HG02852 (cell line): ENCODE measurements at regions not wholly inside any gene's neighbourhood (a gene's known extent, or its start where the extent isn't known, plus 50 kb on each side); places are given as distances from the start of the nearest gene placed in this dataset.

Source experiments
- ATAC-seq: cut with Tn5 transposase; IDR thresholded peaks from one replicate; pipeline ENCODE4 v1.9.1; 2021; ENCODE audit warnings: mild to moderate bottlenecking, moderate library complexity; ENCODE audit not compliant: unreplicated experiment

DNA sequence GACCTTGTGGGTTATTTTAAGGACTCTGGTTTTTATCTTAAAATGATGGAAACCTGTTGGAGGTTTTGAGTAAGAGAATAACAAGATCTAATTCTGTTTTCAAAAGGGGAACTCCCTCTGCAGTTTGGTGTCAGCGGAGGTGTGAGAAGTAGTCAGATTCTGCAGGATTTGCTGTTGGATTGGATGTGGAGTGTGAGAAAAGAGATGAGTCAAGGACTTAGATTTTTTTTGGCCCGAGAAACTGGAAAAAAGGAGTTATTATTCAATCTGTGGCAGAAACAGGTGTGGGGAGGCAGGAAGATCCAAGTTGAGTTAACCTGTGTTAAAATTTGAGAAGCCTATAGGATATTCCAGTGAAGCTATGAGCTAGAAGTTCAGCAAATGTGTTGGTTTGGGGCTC is 337.2 kb upstream of the FANCL start:
- ATAC-seq, result no peak

DNA sequence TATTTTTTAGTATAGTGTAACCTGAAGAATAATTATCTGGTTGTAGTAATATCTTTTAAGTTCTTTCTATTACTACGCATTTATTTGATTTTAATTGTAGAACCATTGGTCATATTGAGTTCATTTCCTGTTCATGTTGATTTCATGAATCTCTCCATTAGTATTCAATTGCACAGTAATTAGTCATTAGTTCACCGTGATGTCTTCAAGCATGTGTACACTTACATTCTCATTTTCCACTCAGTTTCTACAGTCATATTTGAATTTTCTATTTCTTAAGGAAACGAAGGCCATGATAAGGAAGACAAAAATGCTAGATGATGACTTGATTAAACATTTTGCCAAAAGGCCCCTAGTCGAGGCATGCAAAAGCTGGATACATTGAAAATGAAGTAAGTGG is 333.7 kb upstream of the FANCL start:
- ATAC-seq, result no peak

DNA sequence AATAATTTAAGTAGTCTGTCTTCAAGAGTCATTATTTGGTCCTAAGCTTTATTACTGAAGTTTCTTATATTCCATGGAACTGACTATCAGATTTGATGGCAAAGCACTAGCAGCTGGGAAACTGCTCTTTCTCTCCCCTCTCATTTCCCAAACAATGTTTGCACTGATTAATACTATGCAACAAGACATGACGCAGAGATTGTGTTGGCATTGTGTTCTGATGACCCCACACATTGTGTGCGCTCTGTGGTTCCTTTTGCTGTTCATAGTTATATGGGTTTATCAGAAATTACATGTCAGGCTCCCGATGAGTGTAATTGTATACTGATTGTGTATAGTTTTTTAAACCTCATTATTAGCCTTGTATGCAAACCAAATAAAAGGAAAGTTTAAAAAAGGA is 331.6 kb upstream of the FANCL start:
- ATAC-seq, result no peak

DNA sequence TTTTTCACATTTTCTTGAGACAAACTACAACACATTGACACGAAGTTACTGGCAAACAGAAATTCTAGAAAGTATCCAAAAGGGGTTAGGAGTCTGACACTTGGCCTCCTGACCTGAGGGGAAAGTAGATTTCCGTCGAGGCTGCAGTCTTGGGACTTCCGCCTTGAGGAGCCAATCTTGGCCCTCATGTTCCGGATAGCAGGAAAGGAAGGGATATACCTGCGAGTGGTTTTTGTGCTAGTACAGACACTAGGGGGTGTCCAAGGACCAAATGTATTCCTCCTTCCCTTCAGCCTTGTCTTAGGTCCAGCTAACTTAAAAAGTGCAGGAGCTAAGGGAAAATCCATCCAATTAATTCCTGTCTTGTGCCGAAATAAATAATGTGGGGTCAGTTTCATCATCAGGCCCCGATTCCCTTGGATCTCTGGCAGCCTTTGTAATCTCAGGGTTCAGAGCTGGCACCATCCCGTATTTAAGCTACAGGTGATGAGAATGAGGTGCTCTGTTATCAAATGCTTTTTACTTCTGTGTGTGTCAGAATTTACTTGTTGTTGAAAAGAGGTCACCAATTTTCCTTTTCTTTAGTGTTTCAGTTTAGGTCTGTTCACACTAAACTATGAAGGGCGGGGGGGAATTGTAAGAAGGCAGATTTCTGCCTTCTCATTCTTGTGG is 330.2 kb upstream of the FANCL start:
- peak; percentile 88 for ATAC-seq

DNA sequence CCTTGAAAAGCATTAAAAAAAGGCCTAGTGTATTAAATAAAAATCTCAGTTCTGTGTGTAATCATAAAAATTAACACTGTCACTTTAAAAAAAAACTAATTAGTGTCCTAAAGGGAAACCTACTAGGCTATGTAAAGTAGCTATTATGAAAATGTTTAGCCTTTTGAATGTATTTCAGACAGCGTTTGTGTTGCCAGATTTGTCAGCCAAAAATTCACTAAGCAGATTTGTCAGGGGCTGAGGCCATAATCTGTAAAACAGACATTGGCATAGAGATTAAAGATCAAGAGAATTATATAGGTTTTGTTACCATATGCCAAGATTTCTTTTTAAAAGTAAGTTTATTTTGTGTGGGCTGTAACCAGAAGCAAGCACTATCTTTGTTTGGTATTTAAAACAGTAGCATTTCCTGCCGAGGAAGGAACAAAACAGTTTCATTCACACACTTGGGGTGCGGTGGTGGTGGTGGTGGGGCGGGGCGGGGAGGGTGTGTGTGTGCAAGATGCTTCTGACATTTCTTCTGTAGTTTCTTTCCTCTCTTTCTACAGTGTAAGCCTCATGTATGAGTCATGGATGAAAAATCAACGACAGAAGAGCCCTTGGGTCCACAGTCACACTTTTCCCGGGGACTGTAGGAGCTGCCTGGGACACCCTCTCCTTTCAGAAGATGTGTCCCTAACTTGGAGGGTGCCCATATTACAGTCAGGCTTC is 328.5 kb upstream of the FANCL start:
- ATAC-seq, result peak; percentile 40

DNA sequence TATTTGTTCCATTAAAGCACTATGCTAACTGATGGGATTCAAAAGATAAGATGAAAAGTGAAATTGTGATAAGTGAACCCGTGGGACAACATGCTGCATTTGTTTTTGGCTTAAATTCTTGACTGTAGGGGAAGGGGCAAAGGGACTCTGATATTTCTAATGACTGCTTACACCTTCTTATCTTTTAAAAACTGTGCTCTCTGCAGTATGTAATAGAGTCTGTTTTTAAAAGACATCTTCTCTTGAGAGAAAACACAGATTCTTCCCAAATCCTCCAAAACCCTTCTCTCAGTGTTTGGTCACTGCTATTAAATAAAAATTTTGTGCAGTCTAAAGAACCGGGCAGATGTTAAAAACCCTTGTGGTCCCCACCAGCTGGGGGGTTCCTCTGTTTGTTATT is 327.8 kb upstream of the FANCL start:
- ATAC-seq, result no peak

DNA sequence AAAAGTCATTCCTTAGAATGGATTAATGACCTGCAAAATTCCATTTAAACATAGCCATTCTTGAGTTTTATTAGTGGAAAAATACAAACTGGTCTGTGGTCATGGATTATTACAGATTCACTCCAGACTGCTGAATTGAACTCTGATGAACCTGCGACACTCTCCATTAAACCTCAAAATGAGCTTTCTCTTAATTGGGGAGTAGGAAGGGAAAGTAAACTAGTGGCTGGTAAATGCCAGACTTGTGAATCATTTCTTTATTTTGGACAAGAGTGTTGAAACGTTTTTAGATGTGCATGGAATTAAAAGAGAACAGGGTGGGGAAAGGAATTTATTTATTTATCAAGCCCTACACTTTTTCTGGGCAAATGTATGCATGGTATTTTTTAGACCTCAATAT is 321.2 kb upstream of the FANCL start:
- ATAC-seq, result no peak

DNA sequence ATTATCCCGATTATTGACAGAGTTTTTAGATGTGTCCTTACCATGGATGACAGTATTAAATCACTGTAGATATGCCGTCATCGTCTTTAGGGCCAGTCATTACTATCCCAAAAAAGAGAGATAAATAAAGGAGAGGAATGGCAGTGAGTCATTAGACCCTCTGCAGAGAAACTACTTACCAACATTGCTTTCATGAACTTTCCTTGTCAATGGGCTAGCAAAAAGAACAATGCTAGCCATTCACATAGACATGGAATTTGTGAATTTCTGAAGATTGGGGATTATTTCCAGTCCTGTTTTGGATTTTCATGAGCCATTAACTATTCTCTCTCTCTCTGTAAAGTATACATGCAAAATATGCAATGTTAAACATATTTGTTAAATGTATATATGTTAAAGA is 319.4 kb upstream of the FANCL start:
- ATAC-seq, result no peak

DNA sequence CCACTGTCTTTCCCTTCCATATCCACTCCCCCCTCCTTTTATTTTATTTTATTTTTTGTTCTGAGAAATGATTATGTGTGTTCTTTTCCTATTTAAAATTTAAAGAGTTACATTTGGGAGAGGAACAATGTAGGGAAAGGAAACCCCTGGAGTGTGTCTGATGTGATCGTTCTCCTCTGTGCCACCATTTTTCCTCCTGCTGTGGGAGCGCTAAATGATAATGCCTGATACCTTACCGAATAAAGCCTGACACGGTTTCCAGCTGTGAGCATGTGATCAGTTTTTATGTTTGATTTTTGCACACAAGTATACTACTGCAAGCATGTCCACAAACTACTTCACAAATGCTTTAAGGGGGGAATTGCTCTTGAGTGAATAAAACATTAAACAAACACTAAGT is 317.8 kb upstream of the FANCL start:
- no peak for ATAC-seq

DNA sequence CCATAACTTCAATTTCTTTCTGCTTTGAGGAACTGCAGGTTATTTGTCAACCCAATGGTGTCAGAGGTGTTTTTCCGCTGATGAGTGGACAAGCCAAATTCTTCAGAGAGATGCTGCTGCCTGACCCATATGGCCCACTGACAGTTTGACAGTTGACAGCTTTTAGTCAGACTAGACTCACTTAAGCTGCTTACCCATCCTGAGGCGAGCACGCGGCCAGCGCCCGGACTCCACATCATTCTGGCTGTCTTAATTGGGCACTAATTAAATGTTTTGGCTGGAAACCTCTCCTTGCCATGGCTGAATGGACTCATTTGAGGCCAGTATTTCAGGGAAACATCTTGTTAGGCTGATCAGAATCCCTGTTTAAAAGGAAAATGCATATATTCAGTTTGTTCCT is 316.1 kb upstream of the FANCL start:
- ATAC-seq, result no peak

DNA sequence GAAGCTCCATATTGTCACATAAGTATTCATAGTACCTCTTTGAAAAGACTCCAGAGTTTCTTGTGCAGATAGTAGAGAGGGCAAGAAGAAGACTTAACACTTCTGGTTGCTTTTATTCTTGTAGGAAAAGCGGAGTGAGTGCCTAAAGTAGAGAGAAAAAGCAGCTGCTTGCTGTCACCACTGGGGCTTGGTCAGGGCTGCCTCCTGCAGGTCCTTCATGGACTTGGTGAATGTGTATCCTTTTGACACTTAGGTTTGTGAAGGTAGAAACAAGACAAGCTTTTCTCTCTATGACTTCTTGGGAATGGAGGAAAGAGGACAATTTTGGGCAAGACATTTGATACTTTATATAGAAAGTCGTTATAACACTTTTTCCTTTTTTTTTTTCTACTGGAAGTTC is 312.8 kb upstream of the FANCL start:
- ATAC-seq, result no peak

DNA sequence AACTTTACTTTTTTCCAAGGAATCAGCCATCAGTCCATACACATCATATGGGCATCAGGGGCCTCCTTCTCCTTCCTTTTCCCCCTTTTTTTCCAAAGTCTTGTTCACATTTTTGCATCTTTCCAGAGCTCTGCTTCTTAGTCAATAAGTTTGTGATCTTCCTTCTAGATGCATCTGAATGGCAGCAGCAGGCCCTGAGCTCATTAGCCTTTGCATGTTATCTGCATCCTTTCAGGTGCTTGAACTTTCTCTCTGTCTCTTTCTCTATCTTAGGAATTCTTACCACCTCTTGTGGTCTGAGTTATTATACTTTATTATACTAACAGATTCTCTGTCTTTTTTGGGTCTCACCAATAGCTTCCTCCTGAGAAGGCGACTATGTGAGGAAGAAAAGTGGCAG is 312.4 kb upstream of the FANCL start:
- ATAC-seq, result no peak

DNA sequence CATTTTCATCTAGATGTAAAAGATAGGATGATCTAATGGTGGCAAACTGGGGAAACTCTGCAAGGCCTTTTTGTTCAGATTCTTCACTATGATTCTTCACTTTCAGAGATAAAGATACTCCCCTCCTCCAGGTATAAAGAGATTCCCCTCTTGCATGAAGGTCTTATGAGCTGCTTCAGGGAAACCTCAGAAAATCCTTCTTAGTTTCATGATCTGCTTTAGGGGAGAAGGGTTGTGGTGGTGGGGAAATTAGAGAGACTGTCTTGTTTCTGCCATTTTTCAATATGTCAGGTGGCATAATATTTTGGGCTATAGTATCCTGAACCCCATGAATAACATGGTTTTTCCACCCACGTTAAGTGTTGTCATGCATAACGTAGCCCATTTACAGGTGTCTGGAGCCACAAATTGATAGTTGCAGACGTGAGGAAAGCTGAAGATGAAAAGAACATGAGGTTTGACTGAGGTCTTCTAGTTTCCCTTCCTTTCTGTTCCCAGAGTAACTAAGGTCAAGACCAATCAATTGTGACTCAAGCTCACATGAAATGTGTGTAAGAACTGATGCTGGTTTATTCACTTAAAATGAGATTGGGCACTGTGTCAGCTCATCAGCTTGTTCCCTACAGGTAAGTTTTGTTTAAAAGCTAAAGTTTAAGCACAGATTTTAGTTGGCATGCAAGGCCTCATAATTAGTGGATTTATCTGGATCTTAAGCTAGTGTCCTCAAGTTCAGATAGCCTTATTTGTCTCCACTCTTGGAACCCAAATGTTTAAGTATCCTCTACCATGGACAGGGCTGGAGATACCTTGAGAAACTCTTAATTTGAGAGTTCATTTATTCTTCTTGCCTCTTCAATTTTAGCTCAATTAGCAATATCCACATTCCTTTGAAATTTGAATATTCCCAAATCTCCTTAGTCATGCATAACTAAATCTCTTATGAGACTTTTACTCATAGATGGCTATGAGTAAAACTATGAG is 304.5 kb upstream of the FANCL start:
- peak; percentile 74 for ATAC-seq

DNA sequence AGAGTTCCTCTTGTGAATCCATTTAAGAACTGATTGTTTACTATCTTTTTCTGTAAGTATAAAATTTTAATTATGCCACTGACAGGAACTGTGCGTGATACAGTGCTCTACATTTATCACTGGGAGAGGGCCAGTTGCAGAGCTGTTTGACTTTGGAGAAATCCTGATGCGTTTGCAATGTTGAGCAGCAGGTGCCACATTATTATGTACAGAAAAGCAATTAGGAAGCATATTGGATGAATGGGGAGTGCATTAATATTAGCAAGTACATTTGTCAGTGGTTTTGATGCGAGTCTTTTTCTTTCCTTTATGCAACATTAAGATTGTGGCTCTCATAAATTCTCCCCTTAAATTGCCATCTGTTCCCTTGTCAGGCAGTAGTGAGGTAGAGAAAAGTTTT is 302.3 kb upstream of the FANCL start:
- ATAC-seq, result no peak

DNA sequence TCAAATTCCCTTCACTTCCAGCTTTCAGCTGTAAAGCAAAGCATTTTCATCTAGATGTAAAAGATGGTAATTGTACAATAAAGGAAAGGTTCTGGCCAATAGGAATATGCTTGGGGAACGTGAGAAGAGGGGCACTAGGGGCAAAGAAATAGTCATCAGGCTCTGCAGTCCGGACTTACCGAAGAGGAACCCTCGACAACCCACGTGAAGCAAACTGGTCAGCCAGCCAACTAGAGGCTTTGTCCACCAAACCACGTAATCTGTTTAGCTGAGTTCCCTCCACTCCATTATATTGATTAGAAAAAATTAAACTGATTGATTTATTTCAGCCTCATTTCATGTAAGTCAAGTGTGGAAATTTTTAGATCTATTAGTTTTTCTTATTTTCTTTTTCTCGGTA is 300.4 kb upstream of the FANCL start:
- ATAC-seq, result no peak

DNA sequence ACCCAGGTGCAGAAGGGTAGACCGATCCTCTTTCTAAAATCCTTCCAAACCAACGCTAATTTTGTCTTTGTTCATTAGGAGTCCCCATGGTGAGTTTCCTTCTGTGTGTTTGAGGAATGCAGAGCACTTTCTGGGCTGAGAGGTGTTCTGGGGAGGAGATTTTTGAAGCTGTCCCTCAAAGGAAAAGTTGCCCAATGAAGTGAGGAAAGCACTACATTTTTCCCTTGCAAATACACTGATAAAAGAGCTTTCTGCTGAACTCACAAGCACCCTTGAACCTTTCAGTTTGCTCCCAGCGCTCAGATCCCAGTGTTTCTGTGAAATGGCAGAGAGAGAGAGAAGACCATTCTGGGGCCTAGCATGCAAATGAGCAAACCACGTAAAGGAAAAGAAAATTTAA is 299.6 kb upstream of the FANCL start:
- ATAC-seq, result no peak

DNA sequence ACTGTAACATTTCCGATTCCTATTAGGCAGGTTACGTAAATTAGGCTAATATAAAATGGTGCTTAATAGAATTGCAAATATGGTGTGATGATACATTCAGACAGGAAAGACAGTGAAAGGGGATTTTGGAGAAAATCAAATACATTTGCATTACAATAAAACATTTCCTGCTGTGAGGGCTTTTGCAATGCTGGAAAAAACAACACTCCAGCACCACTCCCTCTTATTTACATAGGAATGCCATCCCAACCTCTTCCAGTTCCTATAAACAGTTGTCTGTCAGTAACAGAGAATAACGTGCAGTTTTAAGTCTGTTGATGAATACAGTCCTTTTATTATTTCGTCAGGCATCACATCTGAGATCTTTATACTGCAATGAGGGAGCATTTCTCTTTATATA is 298.8 kb upstream of the FANCL start:
- ATAC-seq, result no peak

DNA sequence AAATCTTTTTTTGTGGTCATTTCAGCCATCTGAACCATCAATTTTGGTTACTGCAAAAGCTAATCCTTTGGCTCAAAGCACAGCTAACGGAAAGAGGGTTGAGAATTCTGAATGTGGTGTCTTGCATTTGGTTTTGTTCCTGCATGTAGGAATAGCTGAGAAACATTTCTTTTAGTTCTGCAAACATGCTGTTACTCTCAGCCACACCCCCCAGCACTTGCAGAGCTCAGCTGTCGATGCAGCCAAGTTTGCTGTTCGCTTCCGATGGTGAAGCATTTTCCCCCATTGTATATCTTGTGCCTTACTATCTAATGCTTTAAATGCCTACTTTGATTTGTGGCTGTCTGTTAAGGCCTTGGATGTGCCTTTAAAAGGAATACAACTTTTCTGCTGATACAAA is 294.9 kb upstream of the FANCL start:
- ATAC-seq, result no peak

DNA sequence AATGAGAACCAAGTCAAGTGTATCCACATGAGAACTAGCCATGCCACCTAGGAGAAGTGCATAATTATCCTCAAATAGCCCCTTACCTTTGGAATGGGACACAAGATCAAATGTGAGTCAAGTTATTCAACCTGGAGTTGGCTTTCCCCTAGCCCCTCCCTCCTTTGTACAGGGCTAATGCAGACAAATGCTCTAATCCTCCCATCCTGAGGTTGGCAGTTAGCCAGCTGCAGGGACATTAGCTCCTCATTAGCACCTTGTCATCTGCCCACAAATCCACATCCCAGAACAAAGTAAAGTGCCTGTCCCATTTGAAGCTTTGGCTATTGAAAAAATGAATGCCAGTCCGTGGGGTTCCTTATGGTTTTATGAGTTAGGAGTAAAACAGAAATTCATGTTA is 294.1 kb upstream of the FANCL start:
- no peak for ATAC-seq

DNA sequence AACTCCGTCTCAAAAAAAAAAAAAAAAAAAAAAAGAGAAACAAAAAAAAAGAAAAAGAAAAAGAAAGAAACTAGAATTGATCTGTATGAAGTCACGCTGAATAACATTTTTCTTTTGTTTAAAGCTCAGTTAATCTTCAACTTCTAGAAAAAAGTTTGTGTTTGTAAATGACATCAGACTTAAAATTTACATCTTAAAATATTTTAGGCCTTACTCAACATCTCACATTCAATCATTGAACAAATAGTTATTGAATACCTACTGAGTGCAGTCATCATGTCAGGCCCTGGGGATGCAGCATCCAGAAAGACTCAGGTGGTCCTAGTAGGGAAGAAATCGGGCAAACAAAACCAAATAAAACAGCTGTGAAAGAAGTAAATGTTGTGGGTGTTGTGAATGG is 292.3 kb upstream of the FANCL start:
- ATAC-seq, result no peak

DNA sequence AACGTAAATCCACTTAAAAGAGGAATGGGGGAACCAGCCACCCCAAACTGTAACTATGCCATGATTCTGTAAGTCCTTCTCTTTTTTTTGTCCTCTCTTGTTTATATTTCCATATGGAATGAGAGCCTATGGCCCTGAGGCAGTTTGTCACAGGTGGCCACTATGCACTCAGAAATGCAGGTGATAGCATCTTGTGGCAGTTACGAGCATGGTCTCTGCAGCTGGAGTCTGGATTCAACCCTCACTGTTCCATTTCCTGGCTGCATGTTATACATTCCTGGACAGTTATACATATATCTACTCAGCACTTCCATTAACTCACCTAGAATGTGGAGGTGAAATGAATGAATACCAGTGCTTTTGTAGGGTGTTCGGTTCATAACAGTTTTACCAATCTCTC is 291.5 kb upstream of the FANCL start:
- no peak for ATAC-seq

DNA sequence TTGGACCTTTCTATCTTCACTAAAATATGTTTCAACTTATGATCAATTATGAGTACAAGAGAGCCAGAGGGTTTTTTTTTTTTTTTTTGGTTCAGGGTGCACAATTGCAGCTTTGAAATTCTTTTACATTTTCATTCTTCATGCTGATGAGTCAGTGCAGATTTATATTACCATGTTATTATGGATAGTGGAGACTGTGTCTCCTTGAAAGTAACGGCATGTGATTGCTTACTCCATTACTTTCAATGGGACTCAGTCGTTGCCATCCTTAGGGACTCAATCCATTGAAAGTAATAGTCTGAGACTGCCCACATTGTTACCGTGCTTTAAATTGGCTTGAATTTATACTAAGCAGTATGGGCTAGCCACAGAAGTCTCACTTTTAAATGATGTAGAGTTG is 286.5 kb upstream of the FANCL start:
- no peak for ATAC-seq
